Large intestine (tissue), 3 donors: ENCODE measurements at regions not wholly inside any gene's neighbourhood (a gene's known extent, or its start where the extent isn't known, plus 50 kb on each side); places are given as distances from the start of the nearest gene placed in this dataset.

ENCODE experiments used
- DNase-seq, 2 donors: peaks; one replicate each; pipeline versions ENCODE4 v3.0.0 to v3.0.0-alpha.2; 2013
- H3K27ac ChIP-seq: one replicate; pipeline ENCODE4 v1.5.1; 2013; ENCODE audit warnings: low read length
- H3K27me3 ChIP-seq: 2 replicates; pipeline ENCODE4 v1.6.1; 2013; ENCODE audit warnings: low read length; ENCODE audit not compliant: control insufficient read depth, insufficient read depth
- H3K36me3 ChIP-seq: 2 replicates; pipeline ENCODE4 v1.6.1; 2013; ENCODE audit warnings: low read length; ENCODE audit not compliant: control insufficient read depth, insufficient read depth
- H3K4me1 ChIP-seq: one replicate; pipeline ENCODE4 v1.6.1; 2013; ENCODE audit warnings: low read length; ENCODE audit not compliant: control insufficient read depth, insufficient read depth
- H3K4me3 ChIP-seq: one replicate; pipeline ENCODE4 v1.5.1; 2013; ENCODE audit warnings: low read length
- H3K9me3 ChIP-seq: one replicate; pipeline ENCODE4 v1.6.1; 2013; ENCODE audit warnings: mild to moderate bottlenecking, low read depth, low read length, moderate library complexity; ENCODE audit not compliant: control insufficient read depth
- WGBS: methylation state at CpG from one replicate; pipeline ENCODE4 v1.1.5; 2013; ENCODE audit warnings: low lambda C conversion rate; ENCODE audit not compliant: insufficient coverage; 5-methylcytosine and 5-hydroxymethylcytosine counted together

DNA sequence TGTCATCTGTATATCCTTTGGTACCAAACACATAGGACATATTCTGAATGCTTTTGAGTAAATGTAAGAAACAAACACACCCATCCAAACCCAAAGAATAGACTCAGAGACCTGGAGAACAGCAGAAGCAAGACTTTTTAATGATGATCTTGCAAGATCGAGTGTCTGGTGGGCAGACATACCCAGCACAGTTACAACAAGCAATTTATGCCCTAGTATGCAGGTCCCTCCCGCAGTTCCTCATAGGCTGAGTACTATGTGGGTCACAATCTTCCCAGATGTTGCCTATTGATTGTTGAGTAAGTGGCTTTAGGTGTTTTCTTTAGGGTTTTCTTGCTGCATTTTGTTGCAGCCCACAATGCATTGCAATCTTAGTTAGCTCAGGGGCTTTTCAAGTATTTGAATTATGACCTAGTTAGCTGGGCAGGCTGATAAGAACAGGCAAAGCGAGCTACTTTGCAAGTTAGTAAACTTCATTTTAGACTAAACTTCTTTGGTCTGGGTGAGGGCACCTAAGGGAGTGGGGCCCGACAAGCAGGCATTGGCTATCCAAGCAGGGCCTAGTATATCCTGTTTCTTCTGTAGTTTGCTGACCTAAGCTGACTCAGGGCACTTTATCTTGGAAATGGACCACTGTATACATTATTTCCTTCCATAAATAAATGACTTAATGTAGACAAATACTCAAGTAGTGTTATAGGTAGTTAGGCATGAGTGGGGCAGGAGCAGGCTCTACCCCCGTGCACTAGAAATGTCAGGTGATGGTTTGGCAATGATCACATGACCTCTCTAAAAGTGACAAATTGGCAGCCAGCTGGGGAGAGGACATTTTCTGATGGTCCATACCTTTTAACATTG lies 87.3 kb upstream of the LIPC start:
- WGBS, result no CpG with 5 or more reads among the region's 5 CpGs
- no peaks in the 10 kb centered on the region for H3K4me1 ChIP-seq
- H3K36me3 ChIP-seq, result no peaks in the 10 kb centered on the region
- H3K27ac ChIP-seq, result no peak overlapping the region
- H3K4me3 ChIP-seq, result no peak overlapping the region
- no peak for DNase-seq
- H3K9me3 ChIP-seq, result no peaks in the 10 kb centered on the region
- no peaks in the 10 kb centered on the region for H3K27me3 ChIP-seq

DNA sequence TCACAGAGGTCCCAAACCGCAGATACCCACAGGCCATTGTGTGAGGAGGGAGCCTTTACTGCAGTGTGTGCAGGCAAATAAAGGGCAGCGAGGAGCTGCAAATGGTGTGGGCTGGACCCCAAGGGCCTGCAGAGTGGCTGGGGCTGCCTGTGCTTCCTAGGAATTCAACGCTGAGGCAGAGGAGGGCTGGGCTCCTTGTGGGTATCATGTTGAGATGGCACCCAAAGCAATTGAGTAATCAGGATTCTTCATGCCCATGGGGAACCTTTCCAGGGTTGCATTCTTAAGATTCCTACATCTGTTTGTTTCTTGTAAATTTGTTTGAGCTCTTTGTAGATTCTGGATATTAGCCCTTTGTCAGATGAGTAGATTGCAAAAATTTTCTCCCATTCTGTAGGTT lies 85.4 kb upstream of the LIPC start:
- no CpG with 5 or more reads among the region's 3 CpGs for WGBS
- no peaks in the 10 kb centered on the region for H3K36me3 ChIP-seq

DNA sequence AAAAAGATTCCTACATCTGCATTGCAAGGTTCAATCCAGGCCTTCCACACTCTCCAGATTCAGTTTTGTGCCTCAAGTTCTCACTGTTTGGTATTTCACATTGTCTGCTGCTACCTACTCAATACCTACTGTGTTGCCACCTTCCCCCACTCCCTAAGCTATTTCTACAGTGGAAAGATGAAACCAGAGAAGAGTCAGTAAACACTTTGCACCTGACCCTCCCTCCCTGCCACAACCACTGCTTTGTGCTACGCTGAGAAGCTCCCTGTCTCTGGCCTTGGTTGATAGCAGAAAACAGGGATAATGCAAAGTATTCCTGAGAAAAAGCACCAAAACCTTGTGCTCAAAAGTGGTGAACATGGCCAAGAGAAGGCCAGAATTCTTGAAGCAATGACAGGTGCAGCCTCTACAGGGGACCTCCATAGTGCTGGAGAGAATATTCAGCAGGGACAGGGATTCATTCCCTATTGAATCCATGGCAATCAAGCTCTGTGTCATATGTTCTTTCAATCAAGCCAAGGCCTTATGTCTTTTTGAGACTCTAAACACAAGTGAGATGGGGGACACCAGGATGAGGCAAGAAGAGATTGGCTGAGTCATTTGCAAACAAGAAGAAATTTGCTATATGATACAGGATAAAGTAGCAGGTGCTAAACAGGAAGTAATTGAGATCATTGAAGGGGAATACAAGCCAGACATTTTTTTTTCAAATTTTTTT lies 83.5 kb upstream of the LIPC start:
- Histone ChIP-seq H3K4me1 (no peaks in the 10 kb centered on the region), H3K27ac (no peak overlapping the region), H3K4me3 (no peak overlapping the region), H3K36me3 (no peaks in the 10 kb centered on the region), H3K27me3 (no peaks in the 10 kb centered on the region), H3K9me3 (no peaks in the 10 kb centered on the region)
- WGBS, result no CpG with 5 or more reads among the region's 1 CpG
- DNase-seq, result no peak

More for the DNA sequence above, 85.4 kb upstream of the LIPC start:
- no peaks in the 10 kb centered on the region for H3K27me3 ChIP-seq
- no peak overlapping the region for H3K4me3 ChIP-seq
- no peaks in the 10 kb centered on the region for H3K9me3 ChIP-seq
- no peak overlapping the region for H3K27ac ChIP-seq
- no peak for DNase-seq
- no peaks in the 10 kb centered on the region for H3K4me1 ChIP-seq

DNA sequence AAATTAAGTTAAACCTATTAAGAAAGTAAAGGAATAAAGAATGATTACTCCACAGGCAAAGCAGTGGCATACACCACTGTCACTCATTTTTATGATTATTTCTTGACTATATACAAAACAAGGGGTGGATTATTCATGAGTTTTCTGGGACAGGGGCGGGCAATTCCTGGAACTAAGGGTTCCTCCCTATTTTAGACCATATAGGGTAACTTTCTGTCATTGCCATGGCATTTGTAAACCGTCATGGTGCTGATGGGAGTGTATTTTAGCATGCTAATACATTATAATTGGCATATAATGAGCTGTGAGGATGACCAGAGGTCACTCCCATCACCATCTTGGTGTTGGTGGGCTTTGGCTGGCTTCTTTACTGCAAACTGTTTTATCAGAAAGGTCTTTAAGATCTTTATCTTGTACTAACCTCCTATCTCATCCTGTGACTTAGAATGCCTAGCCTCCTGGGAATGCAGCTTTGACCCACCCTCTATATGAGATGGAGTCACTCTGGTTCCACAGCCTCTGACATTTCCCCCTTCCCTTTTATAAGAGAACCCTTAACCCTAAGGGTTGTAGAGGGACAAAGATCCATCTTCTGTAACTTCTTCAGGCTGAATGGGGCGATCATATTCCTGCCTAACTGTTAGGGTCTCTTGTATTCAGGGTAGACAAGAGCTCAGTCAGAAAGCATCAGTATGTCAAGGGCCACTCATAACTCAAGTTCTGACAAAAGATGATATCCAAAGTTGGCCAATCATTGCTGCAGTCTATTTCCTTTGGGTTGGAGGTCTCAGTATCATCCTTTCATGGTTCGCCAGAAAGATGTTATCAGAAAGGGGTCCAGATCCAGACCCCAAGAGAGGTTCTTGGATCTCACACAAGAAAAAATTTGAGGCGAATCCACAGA lies 79.5 kb upstream of the LIPC start:
- no peak overlapping the region for H3K4me3 ChIP-seq
- no peak for DNase-seq
- H3K4me1 ChIP-seq, result no peaks in the 10 kb centered on the region
- no peaks in the 10 kb centered on the region for H3K36me3 ChIP-seq
- 100% methylated on average over 2 of the region's 5 CpGs for WGBS
- H3K9me3 ChIP-seq, result no peaks in the 10 kb centered on the region
- H3K27ac ChIP-seq, result no peak overlapping the region
- no peaks in the 10 kb centered on the region for H3K27me3 ChIP-seq

DNA sequence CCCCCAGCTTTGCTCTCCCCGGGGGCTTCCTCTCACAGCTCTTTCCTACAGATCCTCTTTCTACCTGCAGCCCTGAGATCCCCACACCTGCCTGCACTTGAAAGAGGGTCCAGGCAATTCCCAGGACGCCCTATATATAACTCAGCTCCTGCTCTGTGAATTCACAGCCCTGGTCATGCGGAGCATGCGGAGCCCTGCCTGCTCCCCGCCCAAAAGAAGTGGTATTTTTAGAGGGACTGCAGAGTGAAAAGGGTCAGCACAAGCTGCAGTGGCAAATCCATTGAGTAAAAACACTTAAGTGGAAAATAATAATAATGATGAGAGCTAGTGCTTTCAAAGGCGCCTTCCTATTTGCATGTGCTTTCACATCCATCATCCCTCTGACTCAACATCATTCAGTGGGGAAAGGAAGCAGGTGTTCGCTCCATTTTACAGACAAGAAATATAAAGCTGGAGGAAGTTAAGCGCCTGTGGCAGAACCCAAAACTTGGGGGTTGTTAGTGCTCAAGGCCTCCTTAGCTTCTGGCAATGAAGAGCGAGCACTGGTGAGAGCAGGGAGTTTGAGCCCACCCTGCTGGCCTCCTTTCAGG lies 76.3 kb upstream of the LIPC start:
- Histone ChIP-seq H3K4me3 (no peak overlapping the region), H3K4me1 (no peaks in the 10 kb centered on the region), H3K27me3 (no peaks in the 10 kb centered on the region), H3K27ac (no peak overlapping the region), H3K9me3 (no peaks in the 10 kb centered on the region), H3K36me3 (no peaks in the 10 kb centered on the region)
- WGBS, result no CpG with 5 or more reads among the region's 9 CpGs
- no peak for DNase-seq

DNA sequence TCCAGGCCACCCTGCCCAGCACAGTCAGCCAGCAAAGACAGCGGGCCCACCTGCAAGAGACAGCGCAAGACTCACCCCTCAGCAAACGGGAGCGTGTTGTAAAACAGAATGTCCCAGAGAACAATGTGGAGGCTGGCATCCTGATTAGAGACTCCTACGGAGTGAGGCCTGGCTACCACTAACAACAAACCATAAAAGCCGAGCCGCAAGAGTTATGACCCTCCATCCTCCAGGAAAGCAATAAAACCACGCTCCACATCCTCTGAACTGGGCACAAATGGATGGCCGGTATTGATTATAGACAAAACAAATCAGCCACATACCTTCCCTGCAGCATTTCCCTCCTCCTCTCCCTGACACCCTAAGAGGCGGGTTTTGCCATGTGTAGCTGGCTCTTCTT lies 75.8 kb upstream of the LIPC start:
- Histone ChIP-seq H3K4me3 (no peak overlapping the region), H3K27me3 (no peaks in the 10 kb centered on the region), H3K4me1 (no peaks in the 10 kb centered on the region), H3K9me3 (no peaks in the 10 kb centered on the region), H3K36me3 (no peaks in the 10 kb centered on the region), H3K27ac (no peak overlapping the region)
- WGBS, result no CpG with 5 or more reads among the region's 10 CpGs
- DNase-seq, result no peak

DNA sequence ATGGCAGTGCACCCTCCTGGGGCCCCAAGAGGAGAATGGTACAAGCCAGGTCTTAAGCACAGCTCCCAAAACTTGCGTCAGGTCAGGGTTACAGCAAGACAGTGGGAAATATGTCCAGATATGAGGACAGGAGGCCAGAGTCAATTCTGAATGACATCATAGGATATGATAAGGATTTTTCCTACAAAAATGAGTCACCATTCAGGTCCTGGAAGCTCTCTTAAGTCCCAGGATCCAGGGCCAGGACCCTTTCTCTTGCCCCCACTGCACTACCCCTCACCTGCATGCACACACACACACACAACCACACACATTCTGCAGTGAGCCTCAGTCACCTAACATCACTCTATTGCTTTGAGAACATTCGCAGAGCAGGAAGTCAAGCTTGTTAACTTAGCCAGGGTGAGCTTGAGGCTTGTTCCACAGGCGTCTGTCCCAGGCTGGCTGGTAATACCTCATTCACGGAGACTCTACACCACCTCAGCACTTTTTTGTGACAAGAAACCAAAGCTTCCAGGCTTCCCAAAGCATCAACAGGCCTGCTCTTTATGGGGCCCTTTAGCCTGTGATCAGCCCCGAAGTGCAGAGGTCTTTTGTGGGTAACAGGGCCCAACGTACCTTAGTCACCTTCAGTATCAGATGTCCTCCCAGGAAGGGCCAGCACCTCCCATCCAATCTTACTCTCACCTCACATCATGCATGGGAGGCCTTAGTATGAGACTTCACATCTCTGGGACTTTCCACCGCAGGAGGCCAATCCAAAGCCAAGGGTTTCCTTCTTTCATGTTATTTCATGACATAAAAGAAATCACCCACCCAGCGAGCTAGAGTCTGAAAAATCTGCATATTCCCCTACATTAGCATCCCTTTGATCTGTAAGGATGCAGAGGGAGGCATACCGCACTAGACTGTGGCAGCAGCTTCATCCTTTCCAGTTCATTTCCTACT lies 74.0 kb upstream of the LIPC start:
- Histone ChIP-seq H3K36me3 (no peaks in the 10 kb centered on the region), H3K27me3 (no peaks in the 10 kb centered on the region), H3K27ac (no peak overlapping the region), H3K4me3 (no peak overlapping the region), H3K4me1 (no peaks in the 10 kb centered on the region), H3K9me3 (no peaks in the 10 kb centered on the region)
- 80% methylated on average over 2 of the region's 9 CpGs for WGBS
- peak in 1 of 2 donors; percentile 14 for DNase-seq

DNA sequence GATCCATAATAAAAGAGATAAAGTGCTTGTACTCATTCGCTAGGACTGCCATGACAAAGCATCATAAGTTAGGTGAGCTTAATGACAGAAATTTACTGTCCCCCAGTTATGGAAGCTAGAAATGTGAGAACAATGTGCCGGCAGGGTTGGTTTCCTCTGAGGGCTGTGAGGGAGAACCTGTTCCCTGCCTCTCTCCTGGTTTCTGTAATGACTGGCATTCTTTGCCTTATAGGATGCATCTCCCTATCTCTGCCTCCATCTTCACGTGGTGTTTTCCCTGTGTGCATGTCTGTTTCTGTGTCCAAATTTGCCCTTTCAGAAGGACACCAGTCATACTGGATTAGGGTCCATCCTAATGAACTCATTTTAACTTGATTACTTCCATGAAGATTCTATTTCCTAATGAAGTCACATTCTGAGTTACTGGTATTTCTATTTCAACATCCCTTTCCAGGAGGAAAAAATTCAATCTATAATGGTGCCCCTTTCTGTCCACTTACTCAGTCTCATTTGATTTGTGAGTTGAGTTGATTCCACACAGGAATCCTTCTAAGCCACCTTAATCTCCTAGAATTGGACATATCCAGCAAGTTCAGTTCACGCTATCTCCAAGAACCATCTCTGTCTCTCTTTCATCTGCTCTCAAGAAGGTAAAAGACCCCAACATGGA lies 71.2 kb upstream of the LIPC start:
- Histone ChIP-seq H3K36me3 (no peaks in the 10 kb centered on the region), H3K27me3 (no peaks in the 10 kb centered on the region), H3K27ac (no peak overlapping the region), H3K4me3 (no peak overlapping the region), H3K4me1 (no peaks in the 10 kb centered on the region), H3K9me3 (no peaks in the 10 kb centered on the region)
- WGBS, result 75% methylated on average over 2 of the region's 4 CpGs
- DNase-seq, result no peak

DNA sequence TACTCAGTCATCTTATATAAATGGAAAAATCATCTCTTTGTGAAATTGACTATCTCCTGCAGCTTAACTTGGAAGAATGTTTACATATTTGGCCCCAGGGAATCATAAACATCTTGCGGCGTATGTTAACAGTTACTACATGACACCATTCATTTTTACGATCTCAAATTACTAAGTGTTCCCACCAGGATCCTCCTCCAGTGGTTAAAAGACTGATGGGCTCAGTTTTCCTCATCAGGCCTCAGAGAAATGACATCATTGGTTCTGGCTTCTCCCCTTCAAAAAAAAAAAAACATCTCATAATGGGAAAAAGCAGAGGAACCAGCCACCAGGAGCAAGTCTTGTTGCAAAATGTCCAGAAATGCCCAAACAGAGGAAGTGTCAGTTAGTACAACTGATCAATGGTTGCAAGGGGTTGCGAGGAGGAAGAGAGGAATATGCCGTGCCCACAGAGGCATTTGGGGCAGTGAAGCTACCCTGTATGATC lies 70.5 kb upstream of the LIPC start:
- no peaks in the 10 kb centered on the region for H3K36me3 ChIP-seq
- H3K4me1 ChIP-seq, result no peaks in the 10 kb centered on the region
- no peaks in the 10 kb centered on the region for H3K27me3 ChIP-seq
- no CpG with 5 or more reads among the region's 5 CpGs for WGBS
- H3K4me3 ChIP-seq, result no peak overlapping the region
- peak overlapping the region; percentile 18 for H3K27ac ChIP-seq
- DNase-seq, result peak; percentile 23 to 41
- H3K9me3 ChIP-seq, result no peaks in the 10 kb centered on the region
